ENCODE measurements at regions not wholly inside any gene's neighbourhood (a gene's known extent, or its start where the extent isn't known, plus 50 kb on each side); places are given as distances from the start of the nearest gene placed in this dataset.

- H3K27ac ChIP-seq: peak overlapping the region; percentile 57
- no peak for TF ChIP-seq CTCF (conservative IDR thresholded peaks at IDR 0.05)
Observed at GRCh38 chr1:91073299-91073698, 51.5 kb upstream of the ZNF644 start.

GRCh38 chr1:91071838-91072237 is 50.0 kb upstream of the ZNF644 start:
- H3K27ac ChIP-seq: no peak overlapping the region
- no peak for TF ChIP-seq CTCF (conservative IDR thresholded peaks at IDR 0.05)

Data from VCaP (cell line).